ENCODE measurements at regions not wholly inside any gene's neighbourhood (a gene's known extent, or its start where the extent isn't known, plus 50 kb on each side); places are given as distances from the start of the nearest gene placed in this dataset.

GRCh38 chr4:4717692-4718091 is 141.8 kb upstream of the MSX1 start:
- Mint-ChIP-seq H3K27me3 (ENCODE audit: low read depth) (no peaks in the 10 kb centered on the region), H3K36me3 (ENCODE audit: low read depth) (no peaks in the 10 kb centered on the region), H3K27ac (no peak overlapping the region), H3K4me1 (ENCODE audit: low read depth) (no peaks in the 10 kb centered on the region), H3K9me3 (peaks cover 6% of the 10 kb centered on the region), H3K4me3 (no peak overlapping the region)
- DNase-seq (ENCODE audit: low spot score), result no peak

- Mint-ChIP-seq H3K4me1 (ENCODE audit: low read depth) (no peaks in the 10 kb centered on the region), H3K27me3 (ENCODE audit: low read depth) (no peaks in the 10 kb centered on the region), H3K27ac (no peak overlapping the region), H3K9me3 (no peaks in the 10 kb centered on the region), H3K4me3 (no peak overlapping the region), H3K36me3 (ENCODE audit: low read depth) (no peaks in the 10 kb centered on the region)
- DNase-seq (ENCODE audit: low spot score), result no peak
These were observed 145.1 kb upstream of the MSX1 start for GRCh38 chr4:4714331-4714730.

GRCh38 chr4:4712800-4713528 is 146.5 kb upstream of the MSX1 start:
- no peak for DNase-seq (ENCODE audit: low spot score)
- no peaks in the 10 kb centered on the region for H3K27me3 Mint-ChIP-seq (ENCODE audit: low read depth)
- H3K9me3 Mint-ChIP-seq, result no peaks in the 10 kb centered on the region
- no peak overlapping the region for H3K4me3 Mint-ChIP-seq
- H3K36me3 Mint-ChIP-seq (ENCODE audit: low read depth), result no peaks in the 10 kb centered on the region
- H3K4me1 Mint-ChIP-seq (ENCODE audit: low read depth), result no peaks in the 10 kb centered on the region
- H3K27ac Mint-ChIP-seq, result no peak overlapping the region

GRCh38 chr4:4711902-4712301 is 147.6 kb upstream of the MSX1 start:
- DNase-seq (ENCODE audit: low spot score), result no peak
- Mint-ChIP-seq H3K4me3 (no peak overlapping the region), H3K4me1 (ENCODE audit: low read depth) (no peaks in the 10 kb centered on the region), H3K27ac (no peak overlapping the region), H3K36me3 (ENCODE audit: low read depth) (no peaks in the 10 kb centered on the region), H3K27me3 (ENCODE audit: low read depth) (no peaks in the 10 kb centered on the region), H3K9me3 (no peaks in the 10 kb centered on the region)

DNA sequence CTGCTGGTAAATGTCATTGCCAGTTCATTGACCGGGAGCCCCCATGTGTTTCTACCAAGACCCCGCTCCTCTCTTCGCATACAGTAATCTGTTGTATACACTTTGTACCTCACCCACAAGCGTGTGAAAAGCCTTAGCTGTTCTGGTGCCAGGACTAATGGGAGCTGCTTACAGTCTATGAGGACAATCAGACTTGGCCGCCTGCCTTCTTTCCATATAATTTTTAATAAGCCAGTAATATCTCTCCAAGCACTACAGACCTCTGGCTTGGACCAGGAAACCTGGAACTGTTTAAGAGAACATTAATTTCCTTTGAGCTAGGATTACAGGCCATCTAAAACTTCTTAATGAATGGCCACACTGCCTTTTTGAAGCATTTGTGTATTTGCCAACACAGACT is 149.7 kb upstream of the MSX1 start:
- DNase-seq (ENCODE audit: low spot score), result no peak
- H3K4me3 Mint-ChIP-seq, result no peak overlapping the region
- no peaks in the 10 kb centered on the region for H3K27me3 Mint-ChIP-seq (ENCODE audit: low read depth)
- H3K36me3 Mint-ChIP-seq (ENCODE audit: low read depth), result no peaks in the 10 kb centered on the region
- H3K4me1 Mint-ChIP-seq (ENCODE audit: low read depth), result no peaks in the 10 kb centered on the region
- no peaks in the 10 kb centered on the region for H3K9me3 Mint-ChIP-seq
- no peak overlapping the region for H3K27ac Mint-ChIP-seq

- no peaks in the 10 kb centered on the region for H3K27me3 Mint-ChIP-seq (ENCODE audit: low read depth)
- no peak overlapping the region for H3K27ac Mint-ChIP-seq
- H3K36me3 Mint-ChIP-seq (ENCODE audit: low read depth), result no peaks in the 10 kb centered on the region
- no peaks in the 10 kb centered on the region for H3K9me3 Mint-ChIP-seq
- DNase-seq (ENCODE audit: low spot score), result no peak
- H3K4me1 Mint-ChIP-seq (ENCODE audit: low read depth), result no peaks in the 10 kb centered on the region
- H3K4me3 Mint-ChIP-seq, result no peak overlapping the region
These were observed 155.2 kb upstream of the MSX1 start for GRCh38 chr4:4704267-4704666.

GRCh38 chr4:4697584-4697983 is 155.7 kb upstream of the STX18 start:
- Mint-ChIP-seq H3K27me3 (ENCODE audit: low read depth) (no peaks in the 10 kb centered on the region), H3K36me3 (ENCODE audit: low read depth) (no peaks in the 10 kb centered on the region), H3K4me1 (ENCODE audit: low read depth) (no peaks in the 10 kb centered on the region), H3K4me3 (no peak overlapping the region), H3K9me3 (no peaks in the 10 kb centered on the region), H3K27ac (no peak overlapping the region)
- no peak for DNase-seq (ENCODE audit: low spot score)

DNA sequence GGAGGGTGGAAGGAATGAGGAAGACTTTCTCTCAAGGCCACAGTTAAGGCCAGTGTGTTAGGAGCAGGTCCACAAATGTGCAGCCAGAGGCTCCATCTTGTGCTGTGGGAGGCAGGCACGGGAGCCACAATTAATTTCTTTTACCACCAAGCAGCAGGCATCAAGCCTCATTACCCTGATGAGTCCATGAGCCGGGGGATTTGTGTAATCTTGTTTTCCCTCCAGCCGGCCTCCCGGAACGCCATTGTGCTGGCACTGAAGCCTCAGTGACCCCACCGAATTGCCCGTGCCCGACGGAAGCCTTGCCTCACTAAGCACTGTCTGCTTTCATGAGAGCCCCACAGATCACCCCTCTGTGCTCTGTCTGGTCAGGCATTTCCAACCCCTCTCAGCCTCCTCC is 154.7 kb upstream of the STX18 start:
- no peaks in the 10 kb centered on the region for H3K9me3 Mint-ChIP-seq

GRCh38 chr4:4695497-4695896 is 153.6 kb upstream of the STX18 start:
- H3K27me3 Mint-ChIP-seq (ENCODE audit: low read depth), result no peaks in the 10 kb centered on the region
- no peak overlapping the region for H3K4me3 Mint-ChIP-seq
- no peaks in the 10 kb centered on the region for H3K36me3 Mint-ChIP-seq (ENCODE audit: low read depth)
- no peaks in the 10 kb centered on the region for H3K4me1 Mint-ChIP-seq (ENCODE audit: low read depth)
- H3K27ac Mint-ChIP-seq, result no peak overlapping the region
- no peak for DNase-seq (ENCODE audit: low spot score)
- no peaks in the 10 kb centered on the region for H3K9me3 Mint-ChIP-seq

More for the DNA sequence above, 154.7 kb upstream of the STX18 start:
- Mint-ChIP-seq H3K4me1 (ENCODE audit: low read depth) (no peaks in the 10 kb centered on the region), H3K36me3 (ENCODE audit: low read depth) (no peaks in the 10 kb centered on the region), H3K27me3 (ENCODE audit: low read depth) (no peaks in the 10 kb centered on the region), H3K4me3 (no peak overlapping the region), H3K27ac (no peak overlapping the region)
- no peak for DNase-seq (ENCODE audit: low spot score)

DNA sequence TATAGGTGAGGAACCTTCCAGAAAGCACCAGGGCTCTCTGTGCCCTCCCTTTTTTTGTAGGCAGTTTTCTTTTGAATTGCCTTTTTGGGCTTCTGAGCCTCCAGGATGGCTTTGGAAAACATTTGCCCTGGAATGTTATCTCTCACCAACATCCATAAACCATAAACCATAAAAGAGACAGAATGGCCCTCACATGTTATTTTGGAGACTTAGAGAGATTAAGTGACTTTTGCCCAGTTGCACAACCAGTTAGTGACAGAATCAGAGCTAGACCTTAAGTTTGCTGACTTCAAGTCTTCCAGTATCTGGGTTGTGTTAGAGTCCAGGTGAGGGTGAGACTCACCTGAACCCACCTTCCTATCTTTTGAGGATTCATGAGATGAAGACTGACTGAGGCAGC is 153.0 kb upstream of the STX18 start:
- Mint-ChIP-seq H3K27ac (no peak overlapping the region), H3K4me3 (no peak overlapping the region), H3K4me1 (ENCODE audit: low read depth) (no peaks in the 10 kb centered on the region), H3K36me3 (ENCODE audit: low read depth) (no peaks in the 10 kb centered on the region), H3K27me3 (ENCODE audit: low read depth) (no peaks in the 10 kb centered on the region), H3K9me3 (no peaks in the 10 kb centered on the region)
- no peak for DNase-seq (ENCODE audit: low spot score)

DNA sequence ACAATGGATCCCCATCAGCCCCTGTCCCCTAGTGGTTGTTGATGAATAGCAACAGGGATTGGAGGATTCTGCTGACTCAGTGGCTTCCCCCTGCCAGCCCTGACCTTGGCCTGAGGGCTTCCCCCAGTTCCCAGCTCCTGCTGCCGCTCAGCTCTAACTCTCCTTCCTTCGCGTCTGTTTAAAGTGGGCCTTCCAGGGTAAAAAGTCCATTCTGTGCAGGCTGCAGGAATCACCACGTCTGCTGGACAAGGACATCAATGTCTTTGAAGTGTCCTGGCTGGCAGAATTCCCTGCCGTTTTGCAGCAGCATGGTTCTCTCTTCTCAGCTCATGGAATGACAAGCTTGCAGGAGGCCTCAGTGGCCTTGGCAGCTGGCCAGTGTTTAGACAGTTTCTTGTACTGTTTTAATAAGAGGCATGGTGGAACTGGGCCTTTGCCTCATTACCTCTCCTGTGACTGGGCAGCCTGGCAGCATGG is 152.5 kb upstream of the STX18 start:
- H3K27ac Mint-ChIP-seq, result no peak overlapping the region
- H3K27me3 Mint-ChIP-seq (ENCODE audit: low read depth), result no peaks in the 10 kb centered on the region

GRCh38 chr4:4693755-4694295 is 152.0 kb upstream of the STX18 start:
- Mint-ChIP-seq H3K27me3 (ENCODE audit: low read depth) (no peaks in the 10 kb centered on the region), H3K4me1 (ENCODE audit: low read depth) (no peaks in the 10 kb centered on the region), H3K4me3 (no peak overlapping the region), H3K9me3 (no peaks in the 10 kb centered on the region), H3K36me3 (ENCODE audit: low read depth) (no peaks in the 10 kb centered on the region), H3K27ac (no peak overlapping the region)
- no peak for DNase-seq (ENCODE audit: low spot score)

More for the DNA sequence above, 152.5 kb upstream of the STX18 start:
- H3K4me1 Mint-ChIP-seq (ENCODE audit: low read depth), result no peaks in the 10 kb centered on the region
- H3K4me3 Mint-ChIP-seq, result no peak overlapping the region
- H3K36me3 Mint-ChIP-seq (ENCODE audit: low read depth), result no peaks in the 10 kb centered on the region
- H3K9me3 Mint-ChIP-seq, result no peaks in the 10 kb centered on the region
- no peak for DNase-seq (ENCODE audit: low spot score)

DNA sequence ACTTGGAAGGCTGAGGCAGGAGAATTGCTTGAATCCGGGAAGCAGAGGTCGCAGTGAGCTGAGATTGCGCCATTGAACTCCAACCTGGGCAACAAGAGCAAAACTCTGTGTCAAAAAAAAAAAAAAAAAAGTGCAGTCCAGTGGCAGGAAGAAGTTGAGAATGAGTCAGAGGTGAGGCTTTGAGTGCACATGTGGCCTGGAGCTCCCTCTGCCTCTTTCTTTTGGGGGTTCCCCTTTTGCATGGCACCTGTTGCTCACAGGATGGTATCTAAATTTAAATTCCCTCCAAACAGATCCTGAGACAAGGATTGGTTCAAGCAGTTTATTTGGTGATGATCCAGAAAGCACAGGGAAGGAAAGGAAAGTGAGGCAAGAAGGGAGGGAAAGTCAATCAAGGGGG is 151.4 kb upstream of the STX18 start:
- DNase-seq (ENCODE audit: low spot score), result no peak
- Mint-ChIP-seq H3K9me3 (no peaks in the 10 kb centered on the region), H3K4me3 (no peak overlapping the region), H3K27ac (no peak overlapping the region), H3K27me3 (ENCODE audit: low read depth) (no peaks in the 10 kb centered on the region), H3K4me1 (ENCODE audit: low read depth) (no peaks in the 10 kb centered on the region), H3K36me3 (ENCODE audit: low read depth) (no peaks in the 10 kb centered on the region)

DNA sequence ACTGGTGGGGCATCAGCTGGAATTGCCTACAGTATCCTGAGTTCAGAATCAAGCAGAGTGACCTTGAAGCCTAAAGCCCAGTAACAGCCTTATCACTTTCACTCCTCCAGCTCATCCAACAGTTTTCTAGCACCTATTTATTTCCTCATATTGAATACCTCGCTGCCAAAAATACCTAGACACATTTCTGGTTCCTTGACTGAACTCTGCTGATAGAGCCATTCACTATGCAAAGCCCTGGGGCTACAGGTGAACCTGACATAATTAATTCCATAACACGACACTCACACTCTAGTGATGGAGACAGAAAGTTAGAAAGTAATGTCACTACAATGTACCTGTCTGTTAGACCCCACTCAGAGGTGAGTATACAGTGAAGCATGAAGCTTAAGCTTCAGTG is 149.0 kb upstream of the STX18 start:
- Mint-ChIP-seq H3K9me3 (no peaks in the 10 kb centered on the region), H3K27ac (no peak overlapping the region), H3K36me3 (ENCODE audit: low read depth) (no peaks in the 10 kb centered on the region), H3K4me3 (no peak overlapping the region), H3K27me3 (ENCODE audit: low read depth) (no peaks in the 10 kb centered on the region), H3K4me1 (ENCODE audit: low read depth) (no peaks in the 10 kb centered on the region)
- DNase-seq (ENCODE audit: low spot score), result no peak

All from T-helper 2 cell treated with Interferon-gamma antibody and Interleukin-4, amounts not matched to agents 5 μg/mL and 100 μg/mL, for 36 hours (primary cell).